Stimulated activated naive CD8-positive, alpha-beta T cell treated with anti-CD3 and anti-CD28 coated beads, Interleukin-15, Interleukin-2, amounts not matched to agents 100 ng/mL and 50 ng/mL, for 24 hours (primary cell): ENCODE measurements at regions not wholly inside any gene's neighbourhood (a gene's known extent, or its start where the extent isn't known, plus 50 kb on each side); places are given as distances from the start of the nearest gene placed in this dataset.
"Not testable (repeated sequence)": the region's sequence is repeated elsewhere in the genome, so short reads cannot be mapped to it uniquely, and the experiment has no call there.

Source experiments
- H3K27ac Mint-ChIP-seq: one replicate; pipeline ENCODE4 v1.8.0; 2021; ENCODE audit warnings: mild to moderate bottlenecking, mixed read lengths
- H3K27me3 Mint-ChIP-seq: one replicate; pipeline ENCODE4 v1.8.0; 2021; ENCODE audit warnings: mixed read lengths
- H3K36me3 Mint-ChIP-seq: one replicate; pipeline ENCODE4 v1.8.0; 2021; ENCODE audit warnings: low read depth, mixed read lengths
- H3K4me1 Mint-ChIP-seq: one replicate; pipeline ENCODE4 v1.8.0; 2021; ENCODE audit warnings: low read depth, mixed read lengths
- H3K4me3 Mint-ChIP-seq: one replicate; pipeline ENCODE4 v1.8.0; 2021; ENCODE audit warnings: mild to moderate bottlenecking, mixed read lengths
- H3K9me3 Mint-ChIP-seq: one replicate; pipeline ENCODE4 v1.8.0; 2021; ENCODE audit warnings: mixed read lengths

GRCh38 chr14:57044101-57044973 is 224.4 kb downstream of the EXOC5 start:
- not testable (repeated sequence) for H3K27me3 Mint-ChIP-seq, H3K36me3 Mint-ChIP-seq, H3K4me3 Mint-ChIP-seq, H3K9me3 Mint-ChIP-seq, H3K27ac Mint-ChIP-seq, H3K4me1 Mint-ChIP-seq

GRCh38 chr14:57038689-57039088 is 228.4 kb upstream of the OTX2 start:
- H3K4me3 Mint-ChIP-seq: no peak overlapping the region
- no peaks in the 10 kb centered on the region for H3K36me3 Mint-ChIP-seq
- H3K9me3 Mint-ChIP-seq: no peaks in the 10 kb centered on the region
- no peak overlapping the region for H3K27ac Mint-ChIP-seq
- H3K4me1 Mint-ChIP-seq: peaks cover 3% of the 10 kb centered on the region
- peaks cover 11% of the 10 kb centered on the region for H3K27me3 Mint-ChIP-seq

GRCh38 chr14:57031474-57031873 is 221.2 kb upstream of the OTX2 start:
- no peak overlapping the region for H3K4me3 Mint-ChIP-seq
- H3K4me1 Mint-ChIP-seq: no peaks in the 10 kb centered on the region
- H3K27me3 Mint-ChIP-seq: peaks cover 11% of the 10 kb centered on the region
- H3K27ac Mint-ChIP-seq: no peak overlapping the region
- H3K36me3 Mint-ChIP-seq: no peaks in the 10 kb centered on the region
- H3K9me3 Mint-ChIP-seq: peaks cover 18% of the 10 kb centered on the region

GRCh38 chr14:57029620-57030253 is 219.5 kb upstream of the OTX2 start:
- Mint-ChIP-seq H3K27ac (no peak overlapping the region), H3K27me3 (peaks cover 7% of the 10 kb centered on the region), H3K36me3 (no peaks in the 10 kb centered on the region), H3K4me3 (no peak overlapping the region), H3K9me3 (peaks cover 18% of the 10 kb centered on the region), H3K4me1 (no peaks in the 10 kb centered on the region)

GRCh38 chr14:57025456-57025855 is 215.2 kb upstream of the OTX2 start:
- Mint-ChIP-seq H3K4me3 (no peak overlapping the region), H3K9me3 (peaks cover 16% of the 10 kb centered on the region), H3K36me3 (no peaks in the 10 kb centered on the region), H3K4me1 (no peaks in the 10 kb centered on the region), H3K27me3 (no peaks in the 10 kb centered on the region), H3K27ac (no peak overlapping the region)

- Mint-ChIP-seq H3K4me1 (no peaks in the 10 kb centered on the region), H3K9me3 (peaks cover 6% of the 10 kb centered on the region), H3K36me3 (no peaks in the 10 kb centered on the region), H3K27ac (no peak overlapping the region), H3K27me3 (no peaks in the 10 kb centered on the region), H3K4me3 (no peak overlapping the region)
These were observed 212.3 kb upstream of the OTX2 start for GRCh38 chr14:57022608-57023007.

- no peaks in the 10 kb centered on the region for H3K36me3 Mint-ChIP-seq
- H3K9me3 Mint-ChIP-seq: peaks cover 11% of the 10 kb centered on the region
- H3K4me1 Mint-ChIP-seq: no peaks in the 10 kb centered on the region
- H3K27ac Mint-ChIP-seq: no peak overlapping the region
- no peak overlapping the region for H3K4me3 Mint-ChIP-seq
- no peaks in the 10 kb centered on the region for H3K27me3 Mint-ChIP-seq
These were observed 207.8 kb upstream of the OTX2 start for GRCh38 chr14:57018065-57018464.

GRCh38 chr14:57013987-57014386 is 203.7 kb upstream of the OTX2 start:
- H3K9me3 Mint-ChIP-seq: peaks cover 14% of the 10 kb centered on the region

GRCh38 chr14:57009585-57010515 is 199.6 kb upstream of the OTX2 start:
- H3K27ac Mint-ChIP-seq: no peak overlapping the region

More at GRCh38 chr14:57013987-57014386, 203.7 kb upstream of the OTX2 start:
- Mint-ChIP-seq H3K4me1 (no peaks in the 10 kb centered on the region), H3K36me3 (no peaks in the 10 kb centered on the region), H3K27ac (no peak overlapping the region), H3K4me3 (no peak overlapping the region), H3K27me3 (peaks cover 10% of the 10 kb centered on the region)

GRCh38 chr14:57008534-57008933 is 198.3 kb upstream of the OTX2 start:
- peaks cover 17% of the 10 kb centered on the region for H3K27me3 Mint-ChIP-seq
- H3K27ac Mint-ChIP-seq: no peak overlapping the region
- no peak overlapping the region for H3K4me3 Mint-ChIP-seq
- H3K36me3 Mint-ChIP-seq: no peaks in the 10 kb centered on the region
- peaks cover 6% of the 10 kb centered on the region for H3K9me3 Mint-ChIP-seq
- H3K4me1 Mint-ChIP-seq: no peaks in the 10 kb centered on the region

More at GRCh38 chr14:57009585-57010515, 199.6 kb upstream of the OTX2 start:
- Mint-ChIP-seq H3K9me3 (peaks cover 8% of the 10 kb centered on the region), H3K27me3 (peaks cover 17% of the 10 kb centered on the region), H3K36me3 (no peaks in the 10 kb centered on the region), H3K4me3 (no peak overlapping the region), H3K4me1 (no peaks in the 10 kb centered on the region)

GRCh38 chr14:56998728-56999127 is 188.4 kb upstream of the OTX2 start:
- H3K9me3 Mint-ChIP-seq: no peaks in the 10 kb centered on the region
- no peak overlapping the region for H3K4me3 Mint-ChIP-seq
- peaks cover 6% of the 10 kb centered on the region for H3K27me3 Mint-ChIP-seq
- no peaks in the 10 kb centered on the region for H3K36me3 Mint-ChIP-seq
- no peaks in the 10 kb centered on the region for H3K4me1 Mint-ChIP-seq
- no peak overlapping the region for H3K27ac Mint-ChIP-seq

GRCh38 chr14:56996721-56997399 is 186.6 kb upstream of the OTX2 start:
- H3K4me1 Mint-ChIP-seq: no peaks in the 10 kb centered on the region

GRCh38 chr14:56995010-56995409 is 184.7 kb upstream of the OTX2 start:
- H3K4me1 Mint-ChIP-seq: no peaks in the 10 kb centered on the region

More at GRCh38 chr14:56996721-56997399, 186.6 kb upstream of the OTX2 start:
- peaks cover 4% of the 10 kb centered on the region for H3K9me3 Mint-ChIP-seq
- H3K36me3 Mint-ChIP-seq: no peaks in the 10 kb centered on the region
- no peak overlapping the region for H3K27ac Mint-ChIP-seq
- no peak overlapping the region for H3K4me3 Mint-ChIP-seq
- H3K27me3 Mint-ChIP-seq: peaks cover 6% of the 10 kb centered on the region

GRCh38 chr14:56992332-56992820 is 182.1 kb upstream of the OTX2 start:
- Mint-ChIP-seq H3K4me3 (no peak overlapping the region), H3K9me3 (peaks cover 4% of the 10 kb centered on the region), H3K4me1 (no peaks in the 10 kb centered on the region), H3K27ac (no peak overlapping the region), H3K27me3 (no peaks in the 10 kb centered on the region), H3K36me3 (no peaks in the 10 kb centered on the region)

More at GRCh38 chr14:56995010-56995409, 184.7 kb upstream of the OTX2 start:
- Mint-ChIP-seq H3K27me3 (peaks cover 6% of the 10 kb centered on the region), H3K36me3 (no peaks in the 10 kb centered on the region), H3K27ac (no peak overlapping the region), H3K9me3 (peaks cover 4% of the 10 kb centered on the region), H3K4me3 (no peak overlapping the region)
